Kidney (tissue), 13 donors: ENCODE measurements at regions not wholly inside any gene's neighbourhood (a gene's known extent, or its start where the extent isn't known, plus 50 kb on each side); places are given as distances from the start of the nearest gene placed in this dataset.

Experiments
- DNase-seq, 5 donors: peaks; one replicate each; pipeline ENCODE4 v3.0.0-alpha.2; 2013 to 2020
- FAIRE-seq: peaks from 2 replicates; lab custom pipeline; 2012; peaks lifted over from hg19 to GRCh38; lab: Jason Lieb, UNC
- H3K27ac ChIP-seq, 2 donors: one replicate each; pipeline ENCODE4 v1.7.0; 2013; ENCODE audit warnings: low read depth in 2 of 2, low read length in 2 of 2, inconsistent platforms in 1 of 2
- H3K27me3 ChIP-seq: one replicate; pipeline ENCODE4 v1.7.1; 2013; ENCODE audit warnings: low read length, inconsistent platforms; ENCODE audit not compliant: control insufficient read depth, insufficient read depth
- H3K36me3 ChIP-seq, 3 donors: one replicate each; pipeline versions ENCODE4 v1.7.0 to v1.7.1; 2013; ENCODE audit warnings: low read length in 3 of 3, control low read depth in 1 of 3, inconsistent platforms in 1 of 3; ENCODE audit not compliant: insufficient read depth in 3 of 3, control insufficient read depth in 2 of 3
- H3K4me1 ChIP-seq, 3 donors: one replicate each; pipeline versions ENCODE4 v1.7.0 to v1.7.1; 2013; ENCODE audit warnings: low read length in 3 of 3, inconsistent platforms in 1 of 3, low read depth in 1 of 3; ENCODE audit not compliant: control insufficient read depth in 2 of 3, insufficient read depth in 2 of 3
- H3K4me3 ChIP-seq, 3 donors: one replicate each; pipeline versions ENCODE4 v1.7.0 to v1.8.1; 2013; ENCODE audit warnings: low read length in 3 of 3, control low read depth in 1 of 3, inconsistent platforms in 1 of 3
- H3K9ac ChIP-seq, 3 donors: one replicate each; pipeline versions ENCODE4 v1.7.0 to v1.7.1; 2013; ENCODE audit warnings: low read length in 3 of 3, control low read depth in 1 of 3, inconsistent platforms in 1 of 3
- H3K9me3 ChIP-seq, 3 donors: one replicate each; pipeline versions ENCODE4 v1.7.0 to v1.7.1; 2013; ENCODE audit warnings: low read length in 3 of 3, control low read depth in 1 of 3, inconsistent platforms in 1 of 3; ENCODE audit not compliant: control insufficient read depth in 2 of 3, insufficient read depth in 1 of 3
- CTCF ChIP-seq: IDR thresholded peaks from 3 replicates; pipeline ENCODE4 v1.5.1; 2012; ENCODE audit warnings: mild to moderate bottlenecking, moderate library complexity, borderline replicate concordance; ENCODE audit not compliant: insufficient read depth; ENCODE audit errors: extremely low read depth
- intact Hi-C: fragments of 100-400 bp; cut with DNase I; formaldehyde crosslinking; loops from one replicate; pipeline ENCODE4 v1.11.1; 2022
- donor health status: control.
- donor health status: control.
- donor health status: control.
- donor health status: control.
- donor health status: control.
- donor health status: DM: yes; HTN: yes; CAD: no.
- donor health status: Normal renal cell carcinoma (clear cell type).

DNA sequence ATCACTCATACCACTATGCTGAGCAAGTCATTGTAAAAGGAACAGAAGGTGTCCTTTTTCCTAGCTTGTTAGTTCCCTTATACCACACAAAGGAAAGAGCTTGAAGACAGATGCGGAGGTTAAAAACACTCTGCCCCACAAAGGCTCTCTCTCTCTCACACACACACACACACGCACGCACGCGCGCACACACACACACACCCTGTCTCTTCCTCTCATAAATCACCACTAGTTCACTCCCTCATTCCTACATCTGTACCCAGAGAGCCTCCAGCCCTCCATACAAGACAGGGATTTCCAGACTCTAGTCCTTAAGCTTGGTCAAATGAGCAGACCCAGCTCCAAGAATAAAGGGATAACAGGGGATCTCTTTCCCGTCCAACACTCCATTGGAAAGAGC, 120.1 kb upstream of the THBS1 start:
- DNase-seq, result no peak
- no peak overlapping the region for H3K27ac ChIP-seq
- H3K36me3 ChIP-seq, result no peaks in the 10 kb centered on the region
- no peak overlapping the region for H3K4me3 ChIP-seq
- no peaks in the 10 kb centered on the region for H3K9me3 ChIP-seq
- H3K9ac ChIP-seq, result no peak overlapping the region
- intact Hi-C loops, result no loop called here
- H3K27me3 ChIP-seq, result no peaks in the 10 kb centered on the region
- peaks cover 0 to 2% (median 0%) of the 10 kb centered on the region in 3 donors for H3K4me1 ChIP-seq
- TF ChIP-seq CTCF, result no peak
- FAIRE-seq, result no peak

- Histone ChIP-seq H3K27me3 (no peaks in the 10 kb centered on the region), H3K9ac (no peak overlapping the region), H3K9me3 (no peaks in the 10 kb centered on the region), H3K36me3 (no peaks in the 10 kb centered on the region), H3K4me3 (no peak overlapping the region), H3K4me1 (peaks cover 0 to 2% (median 0%) of the 10 kb centered on the region in 3 donors), H3K27ac (no peak overlapping the region)
- TF ChIP-seq CTCF, result no peak
- intact Hi-C loops, result no loop called here
- FAIRE-seq (no peak), DNase-seq (peak in 1 of 5 donors; percentile 90)
Measured at GRCh38 chr15:39461536-39462130, 119.2 kb upstream of the THBS1 start.

- Histone ChIP-seq H3K27ac (no peak overlapping the region), H3K9ac (no peak overlapping the region), H3K9me3 (no peaks in the 10 kb centered on the region), H3K4me3 (no peak overlapping the region), H3K27me3 (no peaks in the 10 kb centered on the region), H3K36me3 (no peaks in the 10 kb centered on the region), H3K4me1 (peaks cover 0 to 2% (median 0%) of the 10 kb centered on the region in 3 donors)
- intact Hi-C loops, result no loop called here
- no peak for FAIRE-seq
- TF ChIP-seq CTCF, result no peak
- DNase-seq, result no peak
Measured at GRCh38 chr15:39462691-39463090, 118.2 kb upstream of the THBS1 start.
